ENCODE measurements at regions not wholly inside any gene's neighbourhood (a gene's known extent, or its start where the extent isn't known, plus 50 kb on each side); places are given as distances from the start of the nearest gene placed in this dataset.
A peak's percentile ranks its signal among the peaks of the same experiment; 100 is the strongest.
"Not testable (repeated sequence)": the region's sequence is repeated elsewhere in the genome, so short reads cannot be mapped to it uniquely, and the experiment has no call there.

DNA sequence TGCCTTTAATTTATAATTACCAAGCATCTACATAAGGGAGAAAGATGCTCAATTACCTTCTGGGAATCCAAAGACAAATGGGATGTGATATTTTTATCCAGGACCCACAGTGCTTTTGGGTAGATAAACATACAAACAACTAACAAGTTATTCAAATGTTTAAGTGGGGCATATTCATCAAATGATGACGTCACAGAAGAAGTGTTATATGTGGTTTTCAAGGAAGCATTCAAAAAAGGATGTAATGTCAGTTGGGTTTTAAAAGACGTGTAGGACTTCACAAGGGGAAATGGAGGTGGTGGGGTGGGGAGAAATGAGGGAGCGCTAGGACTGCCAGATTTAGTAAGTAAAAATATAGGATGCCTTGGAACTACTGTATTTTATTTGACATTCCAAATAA lies 915.9 kb downstream of the KCNA4 start:
- Histone ChIP-seq H3K9ac (ENCODE audit: insufficient read length) (no peak overlapping the region), H3K9me3 (ENCODE audit: low read depth, low read length) (no peaks in the 10 kb centered on the region), H3K36me3 (ENCODE audit: insufficient read depth, low read length) (no peaks in the 10 kb centered on the region), H3K4me3 (no peak overlapping the region), H3K27ac (no peak overlapping the region)
- no peak for DNase-seq (ENCODE audit: low read depth, low spot score)
- TF ChIP-seq FOXP2 (optimal IDR thresholded peaks at IDR 0.05; ENCODE audit: control extremely low read depth, extremely low read length, insufficient read depth) (no peak), EZH2 (IDR thresholded peaks at IDR 0.05) (no peak), POLR2AphosphoS5 (IDR thresholded peaks at IDR 0.05; ENCODE audit: borderline replicate concordance, low read depth, low read length) (no peak)

DNA sequence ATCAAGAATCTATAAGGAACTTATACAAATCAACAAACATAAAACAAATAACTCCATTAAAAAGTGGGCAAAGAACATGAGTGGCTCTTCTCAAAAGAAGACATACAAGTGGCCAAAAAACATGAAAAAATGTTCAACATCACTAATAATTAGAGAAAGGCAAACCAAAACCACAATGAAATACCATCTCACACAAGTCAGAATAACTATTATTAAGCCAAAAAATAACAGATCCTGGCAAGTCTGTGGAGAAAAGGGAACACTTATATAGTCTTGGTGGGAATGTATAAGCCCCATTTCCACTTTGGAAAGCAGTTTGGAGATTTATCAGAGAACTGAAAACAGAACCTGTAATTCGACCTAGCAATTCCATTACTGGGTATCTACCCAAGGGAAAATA lies 921.0 kb downstream of the KCNA4 start:
- no peaks in the 10 kb centered on the region for H3K9me3 ChIP-seq (ENCODE audit: low read depth, low read length)
- TF ChIP-seq EZH2 (IDR thresholded peaks at IDR 0.05) (no peak), FOXP2 (optimal IDR thresholded peaks at IDR 0.05; ENCODE audit: control extremely low read depth, extremely low read length, insufficient read depth) (no peak), POLR2AphosphoS5 (IDR thresholded peaks at IDR 0.05; ENCODE audit: borderline replicate concordance, low read depth, low read length) (no peak)
- H3K27ac ChIP-seq: no peak overlapping the region
- H3K9ac ChIP-seq (ENCODE audit: insufficient read length): no peak overlapping the region
- DNase-seq (ENCODE audit: low read depth, low spot score): no peak
- H3K4me3 ChIP-seq: no peak overlapping the region
- no peaks in the 10 kb centered on the region for H3K36me3 ChIP-seq (ENCODE audit: insufficient read depth, low read length)

- Histone ChIP-seq H3K4me3 (no peak overlapping the region), H3K9ac (ENCODE audit: insufficient read length) (no peak overlapping the region), H3K36me3 (ENCODE audit: insufficient read depth, low read length) (no peaks in the 10 kb centered on the region), H3K27ac (no peak overlapping the region), H3K9me3 (ENCODE audit: low read depth, low read length) (no peaks in the 10 kb centered on the region)
- TF ChIP-seq EZH2 (IDR thresholded peaks at IDR 0.05) (no peak), FOXP2 (optimal IDR thresholded peaks at IDR 0.05; ENCODE audit: control extremely low read depth, extremely low read length, insufficient read depth) (no peak), POLR2AphosphoS5 (IDR thresholded peaks at IDR 0.05; ENCODE audit: borderline replicate concordance, low read depth, low read length) (no peak)
- no peak for DNase-seq (ENCODE audit: low read depth, low spot score)
Observed at GRCh38 chr11:29093416-29094120, 923.3 kb downstream of the KCNA4 start.

DNA sequence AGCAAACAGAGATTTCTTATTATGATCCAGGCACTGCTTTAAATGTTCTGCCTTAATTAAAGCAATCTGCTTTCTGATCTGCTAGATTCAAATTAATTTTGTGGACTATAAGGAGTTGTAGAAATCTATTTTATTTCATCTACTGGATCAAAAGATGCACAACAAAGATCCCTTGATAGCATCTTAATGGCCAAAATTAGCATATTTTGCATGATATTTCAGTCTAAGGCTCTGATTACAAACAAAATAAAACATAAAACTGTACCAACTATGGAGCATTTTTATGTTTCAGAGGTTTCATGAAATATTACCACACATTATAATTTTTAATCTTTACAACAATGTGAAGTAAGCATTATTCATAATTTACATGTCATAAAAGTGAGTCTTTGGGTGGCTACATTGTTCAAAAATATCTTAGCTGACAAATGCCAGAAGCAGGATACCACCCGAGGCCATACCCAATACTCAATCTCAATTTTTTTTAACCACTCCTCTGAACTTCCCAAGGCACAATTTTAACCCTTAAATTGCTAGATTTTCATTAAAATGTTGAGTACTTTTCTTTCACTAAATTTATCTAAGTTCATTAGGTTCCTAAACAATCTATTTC lies 929.5 kb downstream of the KCNA4 start:
- Histone ChIP-seq H3K9me3 (ENCODE audit: low read depth, low read length) (no peaks in the 10 kb centered on the region), H3K9ac (ENCODE audit: insufficient read length) (no peak overlapping the region), H3K4me3 (no peak overlapping the region), H3K27ac (no peak overlapping the region), H3K36me3 (ENCODE audit: insufficient read depth, low read length) (no peaks in the 10 kb centered on the region)
- TF ChIP-seq POLR2AphosphoS5 (IDR thresholded peaks at IDR 0.05; ENCODE audit: borderline replicate concordance, low read depth, low read length) (no peak), FOXP2 (optimal IDR thresholded peaks at IDR 0.05; ENCODE audit: control extremely low read depth, extremely low read length, insufficient read depth) (no peak), EZH2 (IDR thresholded peaks at IDR 0.05) (no peak)
- DNase-seq (ENCODE audit: low read depth, low spot score): peak; percentile 16

GRCh38 chr11:29075726-29076125 lies 941.1 kb downstream of the KCNA4 start:
- TF ChIP-seq POLR2AphosphoS5 (IDR thresholded peaks at IDR 0.05; ENCODE audit: borderline replicate concordance, low read depth, low read length) (no peak), FOXP2 (optimal IDR thresholded peaks at IDR 0.05; ENCODE audit: control extremely low read depth, extremely low read length, insufficient read depth) (no peak), EZH2 (IDR thresholded peaks at IDR 0.05) (no peak)
- Histone ChIP-seq H3K9ac (ENCODE audit: insufficient read length) (no peak overlapping the region), H3K27ac (no peak overlapping the region), H3K4me3 (no peak overlapping the region), H3K9me3 (ENCODE audit: low read depth, low read length) (no peaks in the 10 kb centered on the region), H3K36me3 (ENCODE audit: insufficient read depth, low read length) (no peaks in the 10 kb centered on the region)
- DNase-seq (ENCODE audit: low read depth, low spot score): no peak

DNA sequence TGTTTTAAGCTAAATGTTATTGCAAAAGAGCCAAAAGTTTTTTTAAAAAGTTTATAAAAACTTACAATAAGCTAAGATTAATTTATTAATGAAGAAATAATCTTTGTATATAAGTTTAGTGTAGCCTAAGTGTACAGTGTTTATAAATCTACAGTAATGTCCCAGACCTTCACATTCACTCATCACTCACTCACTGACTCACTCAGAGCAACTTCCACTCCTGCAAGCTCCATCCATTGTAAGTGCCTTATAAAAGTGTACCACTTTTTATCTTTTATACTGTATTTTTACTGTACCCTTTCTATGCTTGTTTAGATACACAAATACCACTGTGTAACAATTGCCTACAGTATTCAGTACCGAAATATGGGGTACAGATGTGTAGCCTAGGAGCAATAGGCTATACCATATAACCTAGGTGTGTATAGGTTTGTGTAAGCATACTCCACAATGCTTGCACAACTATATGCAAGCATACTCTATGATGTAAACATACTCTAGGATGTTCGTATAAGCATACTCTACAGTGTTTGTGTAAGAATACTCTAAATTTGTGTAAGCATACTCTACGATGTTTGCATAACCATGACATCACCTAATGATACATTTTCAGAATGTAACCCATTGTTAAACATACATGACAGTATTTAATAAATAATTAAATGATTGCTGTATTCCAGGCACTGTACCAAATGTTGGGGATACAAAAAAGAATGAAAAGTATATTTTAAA lies 953.0 kb downstream of the KCNA4 start:
- Histone ChIP-seq H3K36me3 (ENCODE audit: insufficient read depth, low read length) (no peaks in the 10 kb centered on the region), H3K4me3 (no peak overlapping the region), H3K9ac (ENCODE audit: insufficient read length) (no peak overlapping the region), H3K27ac (no peak overlapping the region), H3K9me3 (ENCODE audit: low read depth, low read length) (no peaks in the 10 kb centered on the region)
- no peak for TF ChIP-seq EZH2 (IDR thresholded peaks at IDR 0.05)
- no peak for TF ChIP-seq POLR2AphosphoS5 (IDR thresholded peaks at IDR 0.05; ENCODE audit: borderline replicate concordance, low read depth, low read length)
- TF ChIP-seq FOXP2 (optimal IDR thresholded peaks at IDR 0.05; ENCODE audit: control extremely low read depth, extremely low read length, insufficient read depth): no peak
- no peak for DNase-seq (ENCODE audit: low read depth, low spot score)

DNA sequence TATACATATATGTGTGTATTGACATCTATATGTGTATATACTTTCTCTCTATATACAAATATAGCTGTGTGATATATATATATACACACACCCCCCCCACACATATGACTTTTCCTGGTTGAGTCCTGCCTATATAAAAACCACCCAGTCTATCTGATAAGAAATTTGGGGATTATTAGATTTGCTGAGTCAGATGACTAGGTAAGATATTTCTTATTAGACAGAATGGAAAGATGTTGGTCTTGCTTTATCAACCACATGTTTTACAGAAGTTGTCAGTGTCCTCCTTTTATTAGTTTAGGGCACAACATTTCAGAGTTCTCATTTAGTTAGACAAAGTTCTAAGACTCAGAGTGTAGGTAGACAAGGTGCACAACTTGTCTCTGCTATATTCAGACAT lies 953.3 kb downstream of the METTL15 start:
- Histone ChIP-seq H3K4me3 (no peak overlapping the region), H3K27ac (no peak overlapping the region), H3K9ac (ENCODE audit: insufficient read length) (no peak overlapping the region), H3K9me3 (ENCODE audit: low read depth, low read length) (no peaks in the 10 kb centered on the region), H3K36me3 (ENCODE audit: insufficient read depth, low read length) (no peaks in the 10 kb centered on the region)
- TF ChIP-seq FOXP2 (optimal IDR thresholded peaks at IDR 0.05; ENCODE audit: control extremely low read depth, extremely low read length, insufficient read depth): no peak
- TF ChIP-seq EZH2 (IDR thresholded peaks at IDR 0.05): no peak
- TF ChIP-seq POLR2AphosphoS5 (IDR thresholded peaks at IDR 0.05; ENCODE audit: borderline replicate concordance, low read depth, low read length): no peak
- DNase-seq (ENCODE audit: low read depth, low spot score): no peak

GRCh38 chr11:29056487-29056886 lies 948.3 kb downstream of the METTL15 start:
- H3K9ac ChIP-seq (ENCODE audit: insufficient read length); H3K27ac ChIP-seq; H3K9me3 ChIP-seq (ENCODE audit: low read depth, low read length); H3K36me3 ChIP-seq (ENCODE audit: insufficient read depth, low read length); H3K4me3 ChIP-seq; DNase-seq (ENCODE audit: low read depth, low spot score): not testable (repeated sequence)
